HG03175 (cell line): ENCODE measurements at regions not wholly inside any gene's neighbourhood (a gene's known extent, or its start where the extent isn't known, plus 50 kb on each side); places are given as distances from the start of the nearest gene placed in this dataset.

ENCODE experiments used
- ATAC-seq: cut with Tn5 transposase; IDR thresholded peaks from one replicate; pipeline ENCODE4 v1.9.1; 2021; ENCODE audit warnings: mild to moderate bottlenecking, moderate library complexity; ENCODE audit not compliant: unreplicated experiment

- ATAC-seq = no peak
Measured at GRCh38 chr11:128125723-128126122, 461.6 kb downstream of the ETS1 start.

GRCh38 chr11:128116885-128117284, 470.5 kb downstream of the ETS1 start:
- ATAC-seq = no peak

GRCh38 chr11:128116447-128116846, 470.9 kb downstream of the ETS1 start:
- ATAC-seq = no peak

- ATAC-seq = no peak
Measured at GRCh38 chr11:128105950-128106349, 481.4 kb downstream of the ETS1 start.

GRCh38 chr11:128105511-128105910, 481.8 kb downstream of the ETS1 start:
- ATAC-seq = no peak

GRCh38 chr11:128103278-128103873, 484.0 kb downstream of the ETS1 start:
- ATAC-seq = no peak

GRCh38 chr11:128098781-128099180, 488.6 kb downstream of the ETS1 start:
- no peak for ATAC-seq

GRCh38 chr11:128095466-128095981, 491.8 kb downstream of the ETS1 start:
- no peak for ATAC-seq

GRCh38 chr11:128093689-128094088, 493.7 kb downstream of the ETS1 start:
- ATAC-seq = no peak

GRCh38 chr11:128089962-128090361, 497.4 kb downstream of the ETS1 start:
- ATAC-seq = no peak

GRCh38 chr11:128086794-128087193, 500.6 kb downstream of the ETS1 start:
- no peak for ATAC-seq

GRCh38 chr11:128085276-128085675, 502.1 kb downstream of the ETS1 start:
- ATAC-seq = no peak

- no peak for ATAC-seq
Measured at GRCh38 chr11:128082574-128082973, 504.8 kb downstream of the ETS1 start.

GRCh38 chr11:128069665-128070064, 517.7 kb downstream of the ETS1 start:
- ATAC-seq = no peak

- no peak for ATAC-seq
Measured at GRCh38 chr11:128067780-128068179, 519.6 kb downstream of the ETS1 start.

- no peak for ATAC-seq
Measured at GRCh38 chr11:128066399-128066798, 521.0 kb downstream of the ETS1 start.

GRCh38 chr11:128061281-128061871, 526.0 kb downstream of the ETS1 start:
- no peak for ATAC-seq

GRCh38 chr11:128058580-128059208, 528.7 kb downstream of the ETS1 start:
- no peak for ATAC-seq

GRCh38 chr11:128057786-128058395, 529.5 kb downstream of the ETS1 start:
- no peak for ATAC-seq

- ATAC-seq = no peak
Measured at GRCh38 chr11:128055576-128056217, 531.7 kb downstream of the ETS1 start.
